ENCODE measurements at regions not wholly inside any gene's neighbourhood (a gene's known extent, or its start where the extent isn't known, plus 50 kb on each side); places are given as distances from the start of the nearest gene placed in this dataset.
A peak's percentile ranks its signal among the peaks of the same experiment; 100 is the strongest.

DNA sequence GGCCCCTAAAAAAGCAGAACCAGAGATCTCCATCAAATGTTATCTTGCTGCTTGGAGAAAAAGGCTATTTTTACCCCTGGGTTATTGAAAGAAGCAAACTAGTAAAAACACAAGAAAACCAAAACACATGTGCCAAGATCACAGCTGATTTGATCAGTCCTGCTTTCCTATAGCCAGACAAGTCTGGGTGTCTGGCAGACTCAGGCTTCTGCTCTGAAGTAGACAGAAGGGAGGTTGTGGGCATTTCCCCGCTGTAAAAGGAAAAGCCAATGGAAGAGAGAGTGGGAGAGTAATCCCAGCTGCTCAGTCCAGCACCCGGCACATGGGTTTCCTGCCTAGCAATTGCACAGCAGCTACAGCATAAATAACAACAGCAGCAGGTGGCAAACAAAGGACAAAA, 177.9 kb downstream of the PHLDA1 start:
- no peaks in the 10 kb centered on the region for H3F3A ChIP-seq (ENCODE audit: low read length, unreplicated experiment)
- no peaks in the 10 kb centered on the region for H3K9me2 ChIP-seq (replicated peaks; ENCODE audit: low read length)
- H3K27me3 ChIP-seq (ENCODE audit: low read length), result no peaks in the 10 kb centered on the region
- no TSS peak for BruUV-seq (replicated peaks)
- ChIA-PET POLR2A (ENCODE audit: unreplicated experiment) (no interaction called here), CTCF (no interaction called here)
- no peak overlapping the region for H2AFZ ChIP-seq (ENCODE audit: low read length)
- H3K4me3 ChIP-seq (ENCODE audit: low read length), result no peak overlapping the region
- H3K9ac ChIP-seq (ENCODE audit: low read length), result no peak overlapping the region
- H3K4me2 ChIP-seq (ENCODE audit: low read length), result no peak overlapping the region
- TF ChIP-seq EZH2phosphoT487 (IDR thresholded peaks at IDR 0.05; ENCODE audit: borderline replicate concordance, low read length) (no peak), EZH2 (IDR thresholded peaks at IDR 0.05; ENCODE audit: low read length, unreplicated experiment) (no peak)
- TF ChIP-seq, protein P1, sequence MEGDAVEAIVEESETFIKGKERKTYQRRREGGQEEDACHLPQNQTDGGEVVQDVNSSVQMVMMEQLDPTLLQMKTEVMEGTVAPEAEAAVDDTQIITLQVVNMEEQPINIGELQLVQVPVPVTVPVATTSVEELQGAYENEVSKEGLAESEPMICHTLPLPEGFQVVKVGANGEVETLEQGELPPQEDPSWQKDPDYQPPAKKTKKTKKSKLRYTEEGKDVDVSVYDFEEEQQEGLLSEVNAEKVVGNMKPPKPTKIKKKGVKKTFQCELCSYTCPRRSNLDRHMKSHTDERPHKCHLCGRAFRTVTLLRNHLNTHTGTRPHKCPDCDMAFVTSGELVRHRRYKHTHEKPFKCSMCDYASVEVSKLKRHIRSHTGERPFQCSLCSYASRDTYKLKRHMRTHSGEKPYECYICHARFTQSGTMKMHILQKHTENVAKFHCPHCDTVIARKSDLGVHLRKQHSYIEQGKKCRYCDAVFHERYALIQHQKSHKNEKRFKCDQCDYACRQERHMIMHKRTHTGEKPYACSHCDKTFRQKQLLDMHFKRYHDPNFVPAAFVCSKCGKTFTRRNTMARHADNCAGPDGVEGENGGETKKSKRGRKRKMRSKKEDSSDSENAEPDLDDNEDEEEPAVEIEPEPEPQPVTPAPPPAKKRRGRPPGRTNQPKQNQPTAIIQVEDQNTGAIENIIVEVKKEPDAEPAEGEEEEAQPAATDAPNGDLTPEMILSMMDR (conservative IDR thresholded peaks at IDR 0.05; ENCODE audit: low read depth, low read length), result no peak
- ATAC-seq (no peak), DNase-seq (no peak)
- H3K9me3 ChIP-seq (ENCODE audit: low read length), result no peaks in the 10 kb centered on the region
- intact Hi-C loops (cut with micrococcal nuclease), result no loop called here
- H4K20me1 ChIP-seq (ENCODE audit: low read length), result no peaks in the 10 kb centered on the region
- H3K4me1 ChIP-seq (ENCODE audit: insufficient read depth, low read length), result peaks cover 44% of the 10 kb centered on the region
- H3K79me2 ChIP-seq (ENCODE audit: low read length), result no peaks in the 10 kb centered on the region
- H3K27ac ChIP-seq (ENCODE audit: low read length), result no peak overlapping the region
- H3K36me3 ChIP-seq (ENCODE audit: low read depth, low read length), result no peaks in the 10 kb centered on the region

DNA sequence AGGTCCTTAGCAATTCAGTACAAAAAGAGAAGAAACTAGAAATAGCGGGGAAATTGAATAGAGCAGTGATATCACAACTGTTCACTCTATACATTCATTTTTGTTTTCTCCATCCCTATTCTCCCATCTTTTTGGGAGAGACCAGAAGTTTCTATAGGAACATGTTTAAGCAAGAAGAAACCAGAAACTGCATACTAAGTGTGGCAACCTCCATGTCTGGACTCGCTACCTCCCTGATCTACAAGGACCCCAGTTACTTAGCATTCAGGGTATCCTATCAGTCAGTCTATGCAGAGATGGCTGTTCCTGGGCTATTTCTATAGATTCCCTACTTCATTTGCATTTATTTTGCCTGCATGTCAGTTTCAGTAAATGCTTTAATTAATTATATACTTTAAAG, 178.6 kb downstream of the PHLDA1 start:
- no TSS peak for BruUV-seq (replicated peaks)
- H3F3A ChIP-seq (ENCODE audit: low read length, unreplicated experiment), result no peaks in the 10 kb centered on the region
- no peaks in the 10 kb centered on the region for H3K9me3 ChIP-seq (ENCODE audit: low read length)
- H3K4me1 ChIP-seq (ENCODE audit: insufficient read depth, low read length), result peaks cover 44% of the 10 kb centered on the region
- ATAC-seq (no peak), DNase-seq (no peak)
- CTCF ChIA-PET, result no interaction called here
- peak overlapping the region; percentile 93 for H3K27ac ChIP-seq (ENCODE audit: low read length)
- H3K4me3 ChIP-seq (ENCODE audit: low read length), result no peak overlapping the region
- no peaks in the 10 kb centered on the region for H3K27me3 ChIP-seq (ENCODE audit: low read length)
- TF ChIP-seq EZH2phosphoT487 (IDR thresholded peaks at IDR 0.05; ENCODE audit: borderline replicate concordance, low read length) (no peak), EZH2 (IDR thresholded peaks at IDR 0.05; ENCODE audit: low read length, unreplicated experiment) (no peak)
- TF ChIP-seq, protein P1 (conservative IDR thresholded peaks at IDR 0.05; ENCODE audit: low read depth, low read length), result no peak
- intact Hi-C loops (cut with micrococcal nuclease), result no loop called here
- no peaks in the 10 kb centered on the region for H3K79me2 ChIP-seq (ENCODE audit: low read length)
- POLR2A ChIA-PET (ENCODE audit: unreplicated experiment), result no interaction called here
- no peak overlapping the region for H2AFZ ChIP-seq (ENCODE audit: low read length)
- H3K9me2 ChIP-seq (replicated peaks; ENCODE audit: low read length), result no peaks in the 10 kb centered on the region
- H4K20me1 ChIP-seq (ENCODE audit: low read length), result no peaks in the 10 kb centered on the region
- peak overlapping the region; percentile 4; the same call in 1 of the 2 replicates for H3K9ac ChIP-seq (ENCODE audit: low read length)
- H3K36me3 ChIP-seq (ENCODE audit: low read depth, low read length), result no peaks in the 10 kb centered on the region
- H3K4me2 ChIP-seq (ENCODE audit: low read length), result no peak overlapping the region; the same call in 1 of the 2 replicates

DNA sequence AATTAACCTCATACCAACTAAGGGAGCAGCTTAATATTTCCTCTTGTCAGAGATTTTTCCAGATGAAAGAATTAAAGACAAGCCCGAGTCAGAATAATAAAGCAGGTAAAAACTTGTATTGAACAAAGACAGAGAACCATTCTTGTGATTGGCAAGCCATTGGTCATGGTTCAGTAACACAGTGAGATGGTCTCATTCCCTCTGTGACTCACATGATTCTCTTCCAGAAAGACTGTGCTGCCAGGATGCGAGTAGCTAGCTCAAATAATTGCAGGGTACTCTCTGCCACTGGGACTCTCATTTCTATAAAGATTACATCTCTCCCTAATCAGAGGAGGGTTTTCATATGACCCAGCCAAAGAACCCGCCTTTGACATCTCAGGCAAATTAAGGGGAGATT, 179.4 kb downstream of the PHLDA1 start:
- Histone ChIP-seq H3K36me3 (ENCODE audit: low read depth, low read length) (no peaks in the 10 kb centered on the region), H4K20me1 (ENCODE audit: low read length) (no peaks in the 10 kb centered on the region), H3K9me3 (ENCODE audit: low read length) (no peaks in the 10 kb centered on the region), H3K4me2 (ENCODE audit: low read length) (peak overlapping the region; percentile 60), H3K27ac (ENCODE audit: low read length) (peak overlapping the region; percentile 93), H3F3A (ENCODE audit: low read length, unreplicated experiment) (no peaks in the 10 kb centered on the region), H3K9me2 (replicated peaks; ENCODE audit: low read length) (no peaks in the 10 kb centered on the region), H3K9ac (ENCODE audit: low read length) (peak overlapping the region; percentile 42; the same call in 1 of the 2 replicates), H2AFZ (ENCODE audit: low read length) (no peak overlapping the region), H3K27me3 (ENCODE audit: low read length) (no peaks in the 10 kb centered on the region), H3K4me3 (ENCODE audit: low read length) (no peak overlapping the region), H3K79me2 (ENCODE audit: low read length) (no peaks in the 10 kb centered on the region), H3K4me1 (ENCODE audit: insufficient read depth, low read length) (peaks cover 44% of the 10 kb centered on the region)
- no TSS peak for BruUV-seq (replicated peaks)
- POLR2A ChIA-PET (ENCODE audit: unreplicated experiment), result no interaction called here
- CTCF ChIA-PET, result no interaction called here
- intact Hi-C loops (cut with micrococcal nuclease), result no loop called here
- peak; percentile 72 for DNase-seq
- TF ChIP-seq EZH2phosphoT487 (IDR thresholded peaks at IDR 0.05; ENCODE audit: borderline replicate concordance, low read length) (no peak), EZH2 (IDR thresholded peaks at IDR 0.05; ENCODE audit: low read length, unreplicated experiment) (no peak)
- TF ChIP-seq, protein P1 (conservative IDR thresholded peaks at IDR 0.05; ENCODE audit: low read depth, low read length), result no peak
- peak; percentile 57 for ATAC-seq

Data from PC-3 (cell line).